ENCODE measurements at regions not wholly inside any gene's neighbourhood (a gene's known extent, or its start where the extent isn't known, plus 50 kb on each side); places are given as distances from the start of the nearest gene placed in this dataset.

DNA sequence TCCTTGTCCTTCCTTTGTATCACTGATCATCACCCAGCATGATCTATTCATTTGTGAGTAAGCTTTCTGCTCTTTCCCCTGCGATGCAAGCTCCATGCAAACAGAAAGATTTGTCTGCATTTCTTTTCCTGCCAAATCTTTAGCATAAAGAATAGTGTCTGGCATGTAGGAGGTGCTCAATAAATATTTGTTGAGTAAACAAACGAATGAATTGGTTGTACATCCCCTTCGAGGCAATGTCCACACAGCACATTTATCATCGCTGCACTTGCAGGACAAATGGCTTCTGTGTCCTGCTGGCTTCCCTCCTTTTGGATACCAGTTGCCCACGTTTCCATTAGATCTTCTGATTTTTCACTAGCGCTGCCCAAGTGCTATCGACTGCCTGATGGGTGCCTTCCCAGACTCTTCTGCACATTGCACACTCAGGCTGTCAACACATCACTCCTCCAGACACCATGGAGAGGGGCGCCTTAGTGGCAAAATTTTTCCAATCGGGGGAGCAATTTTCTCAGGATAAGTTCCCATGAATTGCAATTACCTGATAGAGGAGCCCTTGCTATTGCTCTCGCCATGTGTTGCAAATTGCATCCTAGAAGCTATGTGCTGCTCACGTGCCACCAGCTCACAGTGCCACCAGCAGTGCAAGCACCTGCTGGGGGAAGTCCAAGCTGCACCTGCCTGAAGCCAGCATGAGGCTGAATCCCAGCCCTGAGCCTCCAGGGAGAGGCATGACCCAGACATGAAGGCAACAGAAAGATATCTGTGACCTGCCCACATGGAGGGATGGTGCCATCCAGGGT is 206.6 kb downstream of the KIF26A start:
- peak; percentile 76 for DNase-seq

DNA sequence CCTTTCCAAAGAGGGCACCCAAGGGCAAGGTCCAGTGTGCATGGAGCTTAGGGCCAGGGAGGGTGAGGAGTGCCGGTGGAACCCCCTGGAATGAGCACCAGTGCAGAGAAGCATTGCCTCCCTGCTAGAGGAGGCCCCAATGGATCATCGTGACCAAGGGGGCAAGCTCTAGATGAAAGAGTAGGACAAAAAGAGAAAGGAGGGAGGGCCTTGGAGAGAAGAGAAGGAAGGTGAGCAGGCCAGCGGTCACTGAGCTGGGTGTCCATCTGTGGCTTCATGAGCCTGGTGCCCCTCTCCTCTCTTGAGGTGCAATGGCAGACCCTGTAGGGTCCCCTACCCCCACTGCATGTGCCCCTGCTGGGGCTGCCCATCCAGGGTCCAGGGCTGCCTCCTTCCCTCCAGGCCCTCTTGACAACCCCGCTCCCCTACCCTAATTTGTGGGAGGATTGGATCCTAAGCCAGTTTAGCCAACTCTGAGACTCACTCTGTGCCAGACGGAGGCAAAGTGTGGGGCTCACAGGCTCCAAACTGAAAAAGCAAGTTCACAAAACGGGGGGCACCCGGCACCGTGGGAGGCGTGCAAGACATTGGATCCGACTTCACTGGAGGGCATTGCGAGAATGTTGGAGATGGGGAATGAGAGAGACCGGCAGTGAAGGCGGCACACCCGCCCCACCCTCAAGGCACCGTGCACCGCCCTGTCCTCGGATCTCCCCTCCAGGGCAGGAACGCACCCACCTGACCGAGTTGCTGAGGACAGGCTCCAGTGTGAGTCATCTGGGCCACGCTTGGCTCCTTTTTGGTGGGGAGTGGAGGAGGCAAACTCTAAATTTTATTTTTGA is 207.5 kb downstream of the KIF26A start:
- DNase-seq, result no peak

DNA sequence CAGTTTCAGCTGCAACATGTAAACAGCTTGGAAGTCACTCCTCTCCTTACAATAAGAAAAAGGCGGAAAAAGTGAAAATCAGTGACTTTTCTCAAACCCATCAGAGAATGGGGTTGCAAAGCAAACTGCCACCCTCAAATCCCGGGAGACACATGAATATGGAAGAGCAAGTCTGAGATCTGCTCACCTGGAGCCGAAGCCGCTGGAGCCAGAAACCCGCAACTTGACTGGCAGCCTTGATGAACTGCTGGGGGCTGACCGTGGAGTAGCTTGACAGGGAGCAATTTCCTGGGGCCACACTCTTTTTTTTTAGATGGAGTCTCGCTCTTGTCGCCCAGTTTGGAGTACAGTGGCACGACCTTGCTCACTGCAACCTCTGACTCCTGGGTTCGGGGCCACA is 208.2 kb downstream of the KIF26A start:
- DNase-seq, result no peak

DNA sequence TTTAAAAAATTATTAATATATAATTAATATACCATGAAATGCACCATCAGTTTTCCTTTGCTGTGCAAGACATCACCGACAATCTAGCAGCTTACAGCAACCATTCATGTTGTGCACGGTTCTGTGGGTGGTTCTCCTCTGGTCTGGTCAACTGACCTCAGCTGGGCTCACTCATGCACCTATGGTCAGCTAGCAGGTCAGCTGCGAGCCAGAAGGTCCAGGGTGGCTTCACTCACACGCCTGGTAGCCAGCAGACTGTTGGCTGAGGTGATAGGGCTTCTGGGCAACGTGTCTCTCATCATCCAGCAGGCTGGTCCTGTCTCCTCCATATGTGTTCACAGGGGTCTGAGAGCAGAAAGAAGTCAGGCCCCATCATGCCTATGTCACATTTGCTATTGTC is 210.4 kb downstream of the KIF26A start:
- no peak for DNase-seq

DNA sequence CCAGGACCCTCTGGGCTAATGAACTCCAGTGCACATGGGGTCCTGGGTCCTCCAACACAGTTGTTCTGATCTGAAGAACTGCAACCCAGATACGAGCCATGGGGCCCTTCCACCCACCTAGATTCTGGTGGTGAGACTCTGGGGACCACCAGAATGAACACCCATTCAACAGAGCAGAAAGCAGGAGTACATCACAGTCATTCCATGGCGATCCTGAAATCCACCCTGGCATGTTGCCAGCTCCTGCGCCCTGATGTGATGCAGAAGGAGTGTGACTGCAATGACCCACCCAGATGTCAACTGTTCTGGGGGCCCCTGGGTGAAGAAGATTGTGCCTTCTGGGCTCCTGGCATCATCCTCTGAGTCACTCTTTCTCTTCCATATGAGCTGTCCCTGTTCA is 211.6 kb downstream of the KIF26A start:
- no peak for DNase-seq

DNA sequence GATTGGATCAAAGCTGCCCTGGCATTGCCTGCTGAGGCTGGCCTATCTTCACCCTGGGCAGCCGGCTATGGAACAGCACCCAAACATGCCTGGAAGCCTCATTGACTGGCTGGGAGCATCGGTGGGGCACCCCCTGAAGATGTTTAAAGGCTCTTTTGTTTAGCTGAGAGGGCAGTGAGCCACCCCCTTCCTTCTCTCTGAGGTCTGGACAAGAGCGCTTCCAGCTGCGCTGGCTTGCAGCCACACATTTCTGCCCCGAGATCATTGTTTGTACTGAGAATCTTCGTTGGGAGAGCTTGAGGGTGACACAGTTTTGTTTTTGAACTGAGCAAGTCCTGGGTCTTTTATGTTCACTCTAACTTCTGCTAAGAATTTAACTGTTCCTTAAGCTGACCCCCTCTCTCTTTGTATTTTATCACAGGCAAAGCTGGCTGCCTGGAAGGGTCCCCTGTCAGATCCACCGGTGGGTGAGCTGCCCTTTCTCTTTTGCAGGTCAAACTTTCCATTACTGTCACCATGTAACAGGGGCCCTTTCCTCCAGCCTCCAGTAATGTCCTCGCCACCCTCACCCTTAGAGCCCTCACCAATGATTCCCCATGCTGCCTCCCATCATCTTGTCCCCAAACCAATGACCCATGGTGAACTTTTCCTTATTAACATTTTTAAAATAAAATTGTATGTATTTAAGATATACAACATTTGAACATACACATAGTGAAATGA is 212.2 kb downstream of the KIF26A start:
- DNase-seq, result peak; percentile 27

GRCh38 chr14:104351849-104352492 is 213.6 kb downstream of the KIF26A start:
- no peak for DNase-seq

GRCh38 chr14:104352493-104353220 is 214.3 kb downstream of the KIF26A start:
- DNase-seq, result no peak

GRCh38 chr14:104353221-104353920 is 215.0 kb downstream of the KIF26A start:
- DNase-seq, result no peak

GRCh38 chr14:104353921-104354701 is 215.7 kb downstream of the KIF26A start:
- no peak for DNase-seq

DNA sequence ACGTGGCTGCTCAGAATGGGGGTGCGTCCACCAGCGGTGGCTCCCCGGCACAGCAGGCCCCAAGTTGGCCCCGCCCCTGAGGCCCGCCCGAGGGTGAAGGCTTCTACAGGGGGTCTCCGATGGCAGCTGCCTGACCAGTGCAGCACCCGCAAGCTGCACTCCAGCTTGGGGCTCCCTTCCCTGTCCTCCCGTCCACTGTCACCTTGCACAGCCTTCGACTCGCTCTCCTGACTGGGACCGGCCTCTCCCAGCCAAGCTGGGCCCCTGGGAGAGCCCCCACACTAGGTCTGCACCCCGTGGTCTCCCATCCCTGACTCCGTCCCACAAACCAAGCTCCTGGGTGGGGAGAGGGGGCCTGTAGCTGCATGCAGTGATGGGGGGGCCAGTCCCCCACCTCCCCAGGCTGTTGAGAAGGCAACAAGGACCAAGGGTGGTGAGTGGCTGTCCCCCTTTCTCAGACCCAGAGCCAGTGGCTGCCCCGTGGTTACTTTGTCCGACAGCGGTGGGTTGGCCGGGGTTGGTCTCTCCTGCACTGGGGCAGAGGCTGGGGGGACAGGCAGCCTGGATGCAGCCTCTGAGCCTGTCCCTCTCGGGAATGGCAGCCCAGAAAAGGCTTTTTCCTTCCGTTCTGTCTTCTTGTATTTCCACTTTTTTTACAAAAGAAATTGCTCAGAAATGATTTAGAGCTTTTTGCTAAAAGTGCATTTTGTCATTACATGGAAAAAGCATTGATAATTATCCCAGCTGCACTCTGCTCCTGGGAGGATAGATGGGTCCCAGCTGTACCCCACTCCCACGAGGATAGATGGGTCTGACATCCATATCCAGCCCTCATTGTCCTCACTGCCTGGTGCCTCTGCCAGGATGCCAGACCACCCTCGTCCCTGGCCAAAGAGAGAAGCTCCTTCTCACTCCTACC is 217.0 kb downstream of the KIF26A start:
- DNase-seq, result no peak

DNA sequence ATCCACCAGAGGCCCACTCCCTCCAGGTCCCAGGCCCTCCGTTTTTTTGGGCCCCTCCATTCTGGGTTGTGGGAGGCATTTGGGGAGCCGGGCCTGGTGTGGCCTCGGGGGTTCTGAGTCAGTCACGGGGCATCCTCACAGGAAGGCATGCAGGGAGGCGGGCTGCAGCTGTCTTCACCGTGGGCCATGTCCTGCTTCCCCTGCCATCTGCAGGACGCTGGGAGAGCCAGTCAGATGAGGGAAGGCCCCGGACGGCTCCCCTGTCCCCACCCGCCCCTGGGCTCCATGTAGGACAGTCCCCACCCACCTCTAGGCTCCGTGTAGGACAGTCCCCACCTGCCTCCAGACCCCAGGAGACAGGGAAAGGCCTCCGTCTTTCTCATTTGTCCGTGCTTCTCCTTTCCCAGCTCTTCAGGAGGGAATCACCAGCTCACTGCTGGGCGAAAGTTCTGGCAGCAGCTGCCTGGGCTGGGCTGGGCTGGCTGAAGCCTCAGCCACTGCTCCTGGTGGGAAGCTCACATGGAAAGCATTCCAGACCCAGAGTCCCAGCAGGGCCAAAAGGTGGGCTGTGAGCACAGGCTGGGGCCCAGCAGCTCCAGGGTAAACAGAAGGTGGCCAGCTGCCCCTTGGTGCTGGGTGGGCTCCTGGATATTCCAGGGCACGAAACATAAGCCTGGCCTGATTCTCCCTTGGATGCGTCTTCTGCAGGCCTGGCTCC is 217.8 kb downstream of the KIF26A start:
- DNase-seq, result no peak

DNA sequence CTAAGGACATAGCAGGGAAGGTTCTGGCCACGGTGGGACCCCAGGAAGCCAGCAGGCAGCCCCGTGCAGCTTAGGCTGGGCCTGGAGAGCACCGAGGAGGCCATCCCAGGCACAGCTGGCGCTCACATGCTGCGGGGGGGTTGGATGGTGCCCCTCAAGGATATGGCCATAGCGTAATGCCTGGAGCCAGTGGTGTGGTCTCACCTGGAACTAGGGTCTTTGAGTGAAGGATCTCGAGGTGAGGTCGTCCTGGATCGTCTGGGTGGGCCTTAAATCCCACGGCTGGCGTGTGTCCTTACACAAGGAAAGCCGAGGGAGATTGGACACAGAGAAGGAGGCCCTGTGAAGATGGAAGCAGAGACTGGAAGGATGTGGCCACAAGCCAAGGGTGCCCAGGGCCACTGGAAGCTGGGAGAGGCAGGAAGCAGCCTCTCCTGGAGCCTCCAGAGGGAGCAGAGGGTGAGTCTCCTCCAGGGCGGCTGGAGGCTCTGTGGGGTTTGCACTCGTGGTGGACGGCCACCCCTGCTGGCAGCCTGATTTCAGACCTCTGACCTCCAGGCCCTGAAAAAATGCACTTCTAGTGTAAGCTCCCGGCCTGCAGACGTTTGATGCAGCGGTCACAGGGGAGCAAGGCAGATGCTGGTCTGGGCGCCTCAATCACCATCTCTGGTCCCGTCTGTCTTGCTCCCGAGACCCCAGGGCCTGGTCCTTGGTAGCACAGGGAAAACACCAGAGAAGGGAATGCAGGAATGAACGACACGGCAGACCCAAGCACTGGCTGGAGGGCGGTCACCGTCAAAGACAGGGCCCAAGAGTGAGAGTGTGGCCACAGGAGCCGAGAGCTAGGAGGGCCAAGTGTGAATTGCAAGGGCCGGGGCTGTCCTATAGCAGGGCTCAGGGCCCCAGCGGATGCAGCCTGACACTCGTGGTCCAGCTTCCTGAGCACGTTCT is 218.6 kb downstream of the KIF26A start:
- no peak for DNase-seq

DNA sequence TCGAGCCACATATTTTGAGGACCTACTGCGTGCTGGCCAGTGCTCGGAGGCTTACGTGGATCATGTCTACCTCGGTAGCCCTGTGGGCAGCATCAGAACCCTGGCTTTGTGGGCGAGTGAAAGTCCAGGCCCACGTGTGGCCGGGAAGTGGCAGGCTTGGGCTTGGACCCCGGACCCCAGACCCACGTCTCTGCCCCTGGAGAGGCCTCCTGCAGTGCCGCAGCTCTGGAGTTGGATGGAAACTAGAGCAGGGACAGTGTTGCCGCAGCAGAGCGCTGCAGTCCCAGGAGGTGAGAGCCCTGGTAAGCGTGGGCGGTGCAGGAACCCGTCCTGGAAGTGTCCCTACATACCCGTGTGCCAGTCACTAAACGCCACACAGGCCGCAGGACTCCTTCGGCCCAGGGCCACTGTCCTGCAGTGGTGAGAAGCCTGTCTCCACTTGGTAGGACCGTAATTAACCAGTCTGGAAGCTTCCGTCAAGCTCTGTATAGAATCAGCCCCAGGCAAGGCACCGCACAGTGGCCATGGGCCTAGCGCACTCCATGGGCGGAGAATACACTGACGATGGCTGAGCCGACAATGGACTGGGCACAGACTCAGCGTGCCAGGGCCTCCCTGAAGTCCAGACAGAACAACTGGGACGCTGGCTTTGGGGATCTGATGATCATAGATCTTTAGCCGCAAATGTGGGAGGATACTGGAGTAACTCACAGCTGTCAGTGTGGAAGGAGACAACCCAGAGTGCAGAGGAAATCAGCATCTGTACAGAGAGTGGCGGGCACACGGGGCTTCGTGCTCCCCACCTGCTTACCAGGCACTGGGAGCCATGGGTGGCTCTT is 219.5 kb downstream of the KIF26A start:
- DNase-seq, result no peak

DNA sequence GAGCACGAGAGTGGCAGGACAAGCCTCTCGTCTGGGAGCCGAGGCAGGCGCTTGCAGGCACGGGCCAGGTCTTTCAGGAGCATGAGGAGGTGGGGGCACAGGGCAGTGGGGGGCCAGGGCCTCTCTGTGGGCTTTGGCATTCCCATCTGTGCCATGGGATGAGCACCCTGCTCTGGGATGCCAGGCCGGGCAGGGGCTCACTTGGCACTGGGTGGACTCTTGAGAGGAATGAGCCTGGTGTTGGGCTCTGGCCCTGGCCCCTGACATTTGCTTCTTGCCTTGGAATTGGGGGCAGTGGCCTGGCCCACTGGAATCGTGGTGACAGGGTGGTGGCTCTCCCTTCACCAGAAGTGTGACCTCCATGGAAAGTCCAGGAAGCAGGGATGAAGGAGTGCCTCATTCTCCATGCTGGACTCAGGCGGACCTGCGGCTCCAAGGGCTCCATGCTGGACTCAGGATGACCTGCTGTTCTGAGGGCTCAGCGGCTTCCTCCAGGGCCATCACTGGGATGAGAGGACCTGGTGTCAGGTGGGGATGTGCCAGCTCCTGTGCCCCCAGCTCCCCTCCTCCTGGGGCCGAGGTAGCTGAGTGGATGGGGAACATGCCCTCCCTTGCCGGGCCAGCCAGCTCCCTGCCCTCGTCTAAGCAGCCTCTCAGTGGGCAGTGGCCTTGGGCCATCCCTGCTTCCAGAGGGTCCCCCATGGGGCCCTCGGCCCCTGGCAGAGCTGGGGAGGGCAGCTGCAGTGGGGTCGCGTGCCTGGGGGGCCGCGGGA is 220.3 kb downstream of the KIF26A start:
- DNase-seq, result no peak
